ENCODE measurements at regions not wholly inside any gene's neighbourhood (a gene's known extent, or its start where the extent isn't known, plus 50 kb on each side); places are given as distances from the start of the nearest gene placed in this dataset.
"Not testable (repeated sequence)": the region's sequence is repeated elsewhere in the genome, so short reads cannot be mapped to it uniquely, and the experiment has no call there.

DNA sequence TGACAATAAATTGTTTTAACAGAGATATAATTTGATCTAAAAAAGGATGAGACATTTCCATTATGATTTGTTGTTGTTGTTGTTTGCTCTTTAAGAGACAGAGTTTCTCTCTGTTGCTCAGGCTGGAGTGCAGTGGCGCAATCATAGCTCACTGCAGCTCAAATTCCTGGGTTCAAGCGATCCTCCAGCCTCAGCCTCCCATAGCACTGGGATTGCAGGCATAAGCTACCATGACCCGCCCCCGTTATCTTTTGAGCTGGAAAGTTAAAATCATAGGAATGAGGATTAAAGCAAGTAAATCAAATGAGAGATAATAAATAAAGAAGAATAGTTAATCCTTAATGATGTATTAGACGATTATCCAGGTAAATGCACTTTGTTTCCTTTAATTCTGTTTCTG, 224.4 kb upstream of the SMIM31 start:
- no peak for DNase-seq

DNA sequence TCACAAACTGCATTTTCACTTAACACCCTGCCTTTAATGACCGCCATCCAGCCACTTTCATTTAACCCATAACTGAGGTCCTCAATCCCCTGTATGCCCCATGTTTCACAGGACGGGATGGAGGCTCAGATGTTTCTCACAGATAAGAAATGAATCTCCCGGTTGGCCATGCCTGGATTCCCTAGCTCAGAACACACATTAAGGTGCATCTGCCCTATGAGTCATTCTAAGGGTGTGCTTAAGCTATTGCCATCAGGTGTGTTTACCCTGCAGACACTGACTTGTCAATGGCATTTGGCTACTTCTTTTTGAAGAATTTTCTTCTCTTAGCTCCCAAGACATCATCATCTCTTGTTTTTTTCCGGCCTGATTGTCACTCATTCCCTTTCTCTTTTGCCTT, 222.6 kb upstream of the SMIM31 start:
- DNase-seq: no peak

DNA sequence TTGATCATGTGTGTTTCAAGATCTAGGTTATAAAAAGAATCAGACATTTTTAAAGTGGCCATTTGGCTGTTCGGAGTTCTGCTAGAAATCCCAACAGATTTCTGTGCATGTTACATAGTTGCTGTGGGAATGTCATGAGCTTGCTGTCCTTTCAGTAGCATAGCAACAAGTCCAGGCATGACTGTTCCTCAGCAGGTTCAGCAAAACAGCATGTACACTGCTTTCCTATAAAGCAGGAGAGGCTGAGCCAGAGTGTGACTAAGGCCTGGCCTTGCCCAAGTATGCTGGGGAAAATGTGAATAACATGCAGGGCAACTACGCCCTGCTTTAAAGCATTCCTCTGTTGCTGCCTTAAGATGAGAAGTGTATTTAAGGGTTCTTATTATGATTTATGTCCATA, 217.1 kb upstream of the SMIM31 start:
- DNase-seq: no peak

DNA sequence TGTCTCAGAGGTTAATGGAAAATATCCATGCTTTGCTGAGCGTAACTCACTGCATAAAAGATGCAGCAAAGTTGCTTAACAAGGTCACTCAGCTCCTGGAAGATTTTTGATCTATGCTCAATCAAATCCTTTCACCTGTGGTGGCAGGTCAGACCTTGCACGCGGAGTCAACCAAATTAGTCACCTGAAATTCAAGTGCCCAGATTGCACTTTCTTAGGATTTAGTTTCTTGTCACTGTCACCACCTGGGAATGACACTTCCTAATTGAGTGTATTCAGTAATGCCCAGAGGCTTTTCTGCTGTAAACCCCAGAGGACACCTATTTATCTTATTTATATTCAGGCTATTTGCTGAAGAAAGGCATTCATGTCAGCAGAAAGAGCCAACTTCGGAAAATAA, 215.8 kb upstream of the SMIM31 start:
- DNase-seq: no peak

DNA sequence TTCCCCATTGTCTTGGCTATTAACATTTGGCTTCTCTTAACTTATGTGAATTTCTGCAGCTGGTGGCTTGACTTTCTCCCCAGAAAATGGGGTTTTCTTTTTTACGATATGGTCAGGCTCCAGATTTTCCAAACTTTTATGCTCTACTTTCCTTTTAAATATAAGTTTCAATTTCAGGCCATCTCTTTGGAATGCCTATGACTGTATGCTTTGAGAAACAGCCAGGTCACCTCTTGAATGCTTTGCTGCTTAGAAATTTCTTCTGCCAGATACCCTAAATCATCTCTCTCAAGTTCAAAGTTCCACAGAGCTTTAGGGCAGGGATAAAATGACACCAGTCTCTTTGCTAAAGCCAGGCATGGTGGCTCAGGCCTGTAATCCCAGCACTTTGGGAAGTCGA, 212.9 kb upstream of the SMIM31 start:
- DNase-seq: no peak

DNA sequence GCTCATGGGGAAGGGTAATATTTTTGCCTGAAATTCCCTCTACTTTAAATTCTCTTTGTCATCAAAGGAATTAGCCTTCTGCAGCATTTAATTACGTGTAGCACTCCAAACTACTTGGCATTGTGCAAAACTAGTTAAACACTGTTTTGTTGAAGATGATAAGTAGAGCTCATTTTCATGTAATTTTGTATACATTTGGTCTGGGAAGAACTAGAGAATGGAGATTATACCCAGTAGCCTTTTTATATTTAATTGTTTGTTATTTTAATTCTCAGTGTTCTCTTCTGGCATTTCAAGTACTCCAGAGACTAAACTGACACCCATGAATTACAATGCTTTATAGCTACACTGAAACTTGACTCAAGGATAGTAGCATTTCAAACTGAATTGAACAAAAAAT, 211.5 kb upstream of the SMIM31 start:
- DNase-seq: no peak

DNA sequence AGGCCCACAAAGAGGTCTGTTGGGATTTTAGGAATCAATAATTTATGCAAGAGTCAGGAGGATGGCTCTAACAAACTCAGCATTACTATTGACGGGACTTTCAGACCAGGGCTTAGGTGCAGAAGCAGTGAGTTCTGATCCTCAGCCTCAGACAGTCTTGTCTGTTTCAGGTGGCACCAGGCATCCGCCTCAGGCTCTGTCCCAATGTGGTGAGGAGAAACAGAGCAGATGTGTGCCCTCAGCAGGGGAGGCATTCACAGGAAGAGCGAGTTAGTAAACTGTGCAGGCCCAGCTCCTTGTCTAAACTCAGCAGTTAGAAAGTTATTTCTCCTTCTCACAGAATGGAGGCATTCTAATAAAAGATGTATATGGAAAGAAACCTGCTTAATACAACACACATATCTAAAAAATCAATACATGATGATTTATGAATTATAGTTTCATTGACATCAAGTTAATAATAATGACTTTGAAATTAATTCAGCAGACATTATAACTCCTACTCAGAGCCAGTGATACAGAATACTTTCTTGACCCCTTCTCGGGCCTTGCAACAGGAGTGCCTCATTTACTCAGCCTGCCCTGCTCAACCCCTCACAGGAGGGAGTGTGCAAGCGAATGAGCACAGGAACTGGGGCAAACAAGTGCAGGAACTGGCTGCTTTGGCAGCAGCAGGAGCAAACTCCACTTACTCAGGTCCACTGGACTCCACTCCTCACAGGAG, 202.8 kb upstream of the SMIM31 start:
- DNase-seq: no peak

DNA sequence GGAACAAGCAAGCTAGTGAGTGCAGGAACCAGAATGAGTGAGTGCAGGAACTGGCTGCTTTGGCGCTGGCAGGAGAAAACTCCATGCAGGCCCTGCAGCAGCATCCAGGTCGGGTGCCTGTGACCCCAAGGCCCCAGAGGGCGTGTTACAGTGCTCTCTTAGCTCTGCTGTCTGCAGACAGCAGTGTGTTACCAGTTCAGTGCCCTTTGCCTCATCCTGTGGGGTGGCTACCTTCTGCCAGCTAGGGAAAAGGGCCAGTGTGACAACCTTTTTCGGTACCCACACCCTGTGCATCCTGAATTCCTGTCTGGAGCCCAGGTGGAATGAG, 202.3 kb upstream of the SMIM31 start:
- no peak for DNase-seq

DNA sequence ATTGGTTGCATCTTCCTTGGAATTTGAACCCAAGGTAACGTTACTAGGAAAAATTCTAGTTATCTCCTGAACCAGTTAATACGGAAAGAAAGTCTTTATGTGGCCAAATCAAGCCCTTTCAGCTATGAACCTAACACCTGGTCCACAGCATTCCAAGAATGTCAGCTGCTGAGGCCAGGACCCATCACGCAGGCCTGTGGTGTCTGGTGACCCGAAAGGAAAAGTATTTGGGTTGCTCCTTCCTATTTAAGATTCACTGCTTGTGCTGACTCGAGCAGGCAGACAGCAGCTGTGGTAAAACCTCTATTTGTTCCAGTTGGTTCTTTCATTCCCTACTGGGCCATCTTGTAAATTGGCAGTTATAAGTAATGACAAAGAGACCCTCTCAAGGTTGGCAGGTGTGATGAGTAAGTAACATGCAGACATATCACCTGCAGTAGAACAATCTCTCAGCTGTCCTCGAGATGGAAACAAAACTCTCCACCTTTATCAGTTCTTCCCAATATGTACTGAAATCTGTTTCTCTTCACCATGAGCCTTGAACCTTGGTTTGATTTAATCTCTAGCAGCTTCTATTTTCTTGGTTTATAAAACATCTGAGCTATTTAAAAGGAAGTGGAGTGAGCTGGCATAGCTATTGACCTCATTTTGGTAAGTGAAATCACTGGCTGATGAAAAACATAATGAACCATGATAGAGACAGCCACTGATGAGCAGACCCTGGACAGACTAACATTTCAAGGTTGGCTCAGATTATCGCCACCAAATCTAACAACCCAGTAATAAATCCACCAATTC, 182.1 kb upstream of the SMIM31 start:
- no peak for DNase-seq

DNA sequence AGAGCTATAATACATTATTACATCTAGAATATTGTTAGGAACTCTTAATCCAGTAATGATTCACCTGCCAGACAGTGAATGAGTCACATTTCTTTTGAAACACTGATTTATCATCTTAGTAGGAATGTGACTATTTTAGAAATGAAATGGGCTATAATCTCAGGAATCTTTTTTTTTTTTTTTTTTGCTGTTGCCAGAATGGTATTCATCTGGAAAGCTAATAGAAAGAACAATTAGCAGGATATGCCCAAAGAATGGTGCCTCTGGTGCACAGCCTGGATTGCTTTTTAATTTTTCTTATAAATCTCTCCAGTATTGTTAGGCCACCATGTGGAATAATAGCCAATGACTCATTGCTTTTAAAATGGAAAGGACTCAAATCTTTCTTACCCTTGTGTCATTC, 181.1 kb upstream of the SMIM31 start:
- DNase-seq: no peak

DNA sequence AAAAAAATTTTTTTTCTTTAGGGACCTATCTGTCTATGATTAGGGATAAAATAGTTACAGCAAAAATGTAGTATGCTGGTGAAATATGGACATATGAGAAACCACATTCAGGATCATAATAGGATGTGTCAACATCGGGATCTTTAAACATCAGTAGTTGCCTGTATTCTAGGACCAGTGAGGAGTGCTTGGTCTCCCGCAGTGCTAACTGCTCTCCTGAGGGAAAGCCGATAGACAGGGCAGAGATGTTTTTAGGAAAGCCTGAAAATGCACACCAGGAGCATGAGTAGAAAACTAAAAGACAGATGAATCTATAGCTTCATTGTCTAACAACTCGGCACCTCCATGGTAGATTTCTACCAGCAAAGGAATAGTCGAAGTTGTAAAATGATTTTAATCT, 178.1 kb upstream of the SMIM31 start:
- no peak for DNase-seq

DNA sequence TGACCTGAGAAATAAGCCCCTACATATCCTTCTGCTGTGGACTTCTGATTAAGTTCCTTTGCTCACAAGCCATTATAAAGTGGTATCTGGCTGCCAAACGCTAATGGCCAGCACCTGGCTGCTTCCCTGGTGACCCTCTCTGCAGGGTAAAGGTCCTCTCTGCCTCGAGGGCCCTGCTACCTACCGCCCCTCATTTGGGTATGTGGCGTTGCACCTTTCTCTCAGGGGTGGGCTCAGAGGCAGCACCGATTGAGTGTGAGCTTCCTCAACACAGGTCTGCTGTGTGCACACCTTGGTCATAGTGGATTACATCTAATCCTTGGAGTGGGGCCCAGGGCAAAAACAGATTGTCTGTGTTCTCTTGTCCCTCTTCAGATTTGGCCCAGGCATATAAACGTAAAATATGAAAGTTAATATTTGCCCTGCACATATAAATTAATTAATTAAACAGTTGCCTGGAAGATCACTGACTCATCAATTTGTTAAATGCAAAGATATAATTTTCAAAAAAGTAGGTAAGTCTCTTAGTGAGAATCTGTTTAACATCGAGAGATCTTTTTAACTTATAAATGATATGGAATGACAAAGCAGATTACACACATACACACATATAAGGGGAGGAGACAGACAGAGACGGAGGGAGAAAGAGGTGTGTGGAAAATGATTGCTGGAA, 174.5 kb upstream of the SMIM31 start:
- DNase-seq: no peak

DNA sequence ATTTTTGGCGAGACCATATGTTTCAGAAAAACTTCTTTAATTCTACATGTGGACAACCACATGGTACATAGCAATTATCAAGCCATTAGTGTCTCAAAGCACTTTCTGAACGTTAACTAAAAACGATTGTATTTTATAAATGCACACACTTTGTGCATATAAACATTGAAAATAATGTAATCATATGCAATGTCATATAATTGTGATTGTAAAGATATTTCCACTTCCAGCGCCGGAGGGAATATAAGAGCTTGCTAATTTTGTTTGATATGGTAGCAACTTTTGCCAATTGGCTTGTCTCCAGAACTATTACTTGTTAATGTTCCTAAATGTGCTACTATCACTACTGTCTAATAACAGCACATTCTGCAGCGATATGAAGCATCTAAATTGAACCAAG, 162.3 kb upstream of the SMIM31 start:
- DNase-seq: no peak

DNA sequence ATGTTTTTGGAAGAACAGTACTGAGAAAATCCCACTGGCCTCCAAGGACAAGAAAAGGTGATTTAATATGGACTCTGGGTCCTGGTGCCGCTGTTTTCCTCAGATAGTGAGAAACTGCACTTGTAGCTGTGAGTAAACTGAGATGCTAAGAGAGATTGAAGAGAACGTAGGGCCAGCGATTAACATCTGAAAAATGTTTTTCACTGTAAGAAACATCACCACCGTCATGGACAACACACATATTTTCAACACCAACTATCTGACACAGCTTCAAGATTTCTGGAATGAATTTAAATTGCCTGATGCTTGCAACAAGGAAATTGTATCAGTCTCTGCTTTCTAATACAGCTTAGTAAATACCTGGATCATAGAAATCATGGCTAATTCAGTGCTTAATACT, 158.2 kb upstream of the SMIM31 start:
- no peak for DNase-seq

DNA sequence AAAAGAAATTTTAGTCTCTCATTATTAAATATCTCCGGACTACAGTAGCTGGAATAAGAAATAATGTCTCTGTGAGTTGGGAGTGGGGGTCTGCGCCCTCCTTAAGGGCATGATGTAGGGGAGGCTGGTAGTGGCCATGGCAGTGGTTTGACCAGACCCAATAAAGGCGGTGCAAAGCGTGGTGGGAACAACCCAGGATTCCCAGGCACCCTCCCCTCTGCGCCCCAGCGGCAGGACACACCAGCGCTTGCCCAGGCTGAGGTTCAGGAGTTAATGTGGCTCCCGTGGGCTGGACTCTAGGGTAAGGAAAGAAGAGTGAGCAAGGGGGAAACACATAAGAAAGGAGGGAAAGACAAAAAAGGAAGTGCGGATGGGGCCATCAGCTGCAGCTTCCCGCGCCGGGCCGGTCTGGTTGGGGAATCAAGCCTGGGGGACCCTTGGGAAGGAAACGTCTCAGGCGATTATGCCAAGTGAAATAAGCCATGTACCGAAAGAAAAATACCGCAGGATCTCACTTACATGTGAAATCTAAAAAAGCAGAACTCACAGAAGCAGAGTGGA, 157.5 kb upstream of the SMIM31 start:
- DNase-seq: no peak

DNA sequence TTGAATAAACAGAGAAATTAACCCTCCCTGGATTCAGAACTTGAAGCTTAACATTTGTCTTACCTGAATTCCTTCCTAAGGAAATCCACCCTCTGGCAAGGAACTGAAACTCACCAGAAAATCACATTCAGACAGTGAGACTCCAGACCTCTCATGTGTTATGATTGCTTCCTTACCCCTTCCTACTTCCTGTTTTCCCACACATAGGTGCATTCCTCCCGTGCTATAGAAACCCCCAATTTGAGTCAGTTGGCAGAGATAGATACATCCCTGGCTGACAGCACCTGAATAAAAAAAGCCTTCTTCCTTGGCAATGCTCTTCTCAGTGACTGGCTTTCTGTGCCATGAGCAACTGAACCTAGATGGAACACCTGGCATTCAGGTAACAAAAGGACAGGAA, 157.0 kb upstream of the SMIM31 start:
- DNase-seq: no peak

DNA sequence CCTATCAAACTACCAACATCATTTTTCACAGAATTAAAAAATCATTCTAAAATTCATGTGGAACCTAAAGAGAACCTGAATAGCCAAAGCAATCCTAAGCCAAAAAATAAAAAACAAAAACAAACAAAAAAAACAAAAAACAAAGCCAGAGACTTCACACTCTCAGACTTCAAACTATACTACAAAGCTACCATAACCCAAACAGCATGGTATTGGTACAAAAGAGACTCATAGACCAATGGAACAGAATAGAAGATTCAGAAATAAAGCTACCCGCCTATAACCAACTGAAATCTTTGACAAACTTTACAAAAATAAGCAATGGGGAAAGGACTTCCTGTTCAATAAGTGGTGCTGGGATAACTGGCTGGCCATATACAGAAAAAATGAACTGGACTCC, 152.3 kb upstream of the SMIM31 start:
- DNase-seq: no peak

DNA sequence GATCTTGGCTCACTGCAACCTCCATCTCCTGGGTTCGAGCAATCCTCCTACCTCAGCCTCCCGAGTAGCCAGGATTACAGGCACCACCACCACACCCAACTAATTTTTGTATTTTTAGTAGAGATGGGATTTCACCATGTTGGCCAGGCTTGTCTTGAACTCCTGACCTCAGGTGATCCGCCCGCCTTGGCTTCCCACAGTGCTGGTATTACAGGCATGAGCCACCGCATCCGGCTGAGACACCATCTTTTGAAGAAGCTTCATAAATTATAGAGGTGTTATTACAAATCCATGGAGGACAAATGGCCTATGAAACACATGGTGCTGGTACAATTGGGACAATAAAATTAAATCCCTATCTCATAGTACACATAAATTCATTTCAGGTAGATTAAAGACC, 148.1 kb upstream of the SMIM31 start:
- not testable (repeated sequence) for DNase-seq

DNA sequence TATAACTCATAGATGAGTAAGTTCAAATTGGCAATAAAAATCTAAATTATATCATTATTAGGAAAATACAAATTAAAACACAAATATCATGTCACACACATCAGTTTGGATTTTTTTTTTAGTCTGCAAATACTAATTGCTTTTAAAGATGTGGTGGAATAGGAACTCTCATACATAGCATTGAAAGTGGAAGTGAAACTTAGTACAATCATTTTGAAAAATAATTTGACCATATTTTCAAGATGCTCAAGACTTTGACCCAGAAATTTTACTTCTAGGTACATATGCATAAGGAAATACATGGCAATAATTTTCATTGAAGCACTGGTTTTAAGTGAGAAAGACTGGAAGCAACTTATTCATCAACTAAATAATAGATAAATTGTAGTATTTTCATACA, 147.5 kb upstream of the SMIM31 start:
- DNase-seq: no peak

DNA sequence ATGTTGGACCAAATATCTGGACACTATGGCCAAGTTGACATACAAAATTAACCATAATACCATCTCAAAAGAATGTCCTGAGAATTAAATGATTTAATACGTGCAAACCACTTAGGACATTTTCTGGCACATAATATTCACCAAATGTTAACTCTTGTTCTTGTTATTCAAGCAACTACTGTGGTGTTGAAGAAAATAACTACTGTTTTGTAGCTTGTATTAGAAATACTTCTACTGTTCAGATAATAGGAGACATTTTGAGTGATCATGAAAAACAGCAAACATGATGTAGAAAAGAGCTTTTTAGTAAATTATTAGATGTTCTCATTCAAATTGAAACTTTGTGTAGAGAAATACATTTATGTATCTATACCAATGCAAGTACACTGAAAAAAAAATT, 140.7 kb upstream of the SMIM31 start:
- no peak for DNase-seq

DNA sequence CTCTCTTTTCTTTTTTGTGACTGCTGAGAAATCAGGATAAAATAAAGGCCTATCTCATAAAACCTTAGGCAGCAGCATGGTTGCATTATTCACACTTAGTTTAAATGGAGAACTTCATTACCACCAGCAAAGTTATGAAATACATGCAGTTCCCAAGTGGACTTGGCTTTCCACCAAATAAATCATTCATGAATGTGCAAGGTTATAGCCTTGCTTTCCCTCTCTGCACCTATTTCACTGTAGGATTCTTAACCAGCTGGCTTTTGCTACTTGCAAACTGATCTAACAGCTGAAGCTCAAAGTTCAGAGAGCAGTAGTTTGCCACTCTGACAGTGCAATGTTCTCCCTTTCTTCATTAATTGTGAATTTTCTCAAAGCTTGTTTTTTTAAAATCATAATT, 140.1 kb upstream of the SMIM31 start:
- no peak for DNase-seq

DNA sequence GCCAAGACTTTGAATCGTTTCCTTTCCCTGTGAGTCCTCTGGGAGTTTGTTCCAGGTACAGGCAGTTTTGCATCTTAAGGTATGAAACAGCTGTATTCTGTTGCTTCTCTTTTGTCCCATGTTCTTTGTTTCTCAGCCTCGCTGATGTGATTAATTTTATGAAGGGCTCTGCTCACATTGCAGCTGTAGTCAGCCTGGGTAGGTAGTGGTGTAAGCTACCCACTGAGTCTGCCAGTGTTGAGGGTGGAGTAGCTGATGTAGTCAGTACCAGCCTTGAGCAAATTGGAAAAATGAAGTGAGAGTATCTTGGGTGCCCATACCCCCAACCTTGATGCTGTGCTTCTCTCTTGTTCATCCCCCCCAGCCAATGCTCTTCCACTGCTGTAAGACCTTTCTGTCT, 139.6 kb upstream of the SMIM31 start:
- no peak for DNase-seq

DNA sequence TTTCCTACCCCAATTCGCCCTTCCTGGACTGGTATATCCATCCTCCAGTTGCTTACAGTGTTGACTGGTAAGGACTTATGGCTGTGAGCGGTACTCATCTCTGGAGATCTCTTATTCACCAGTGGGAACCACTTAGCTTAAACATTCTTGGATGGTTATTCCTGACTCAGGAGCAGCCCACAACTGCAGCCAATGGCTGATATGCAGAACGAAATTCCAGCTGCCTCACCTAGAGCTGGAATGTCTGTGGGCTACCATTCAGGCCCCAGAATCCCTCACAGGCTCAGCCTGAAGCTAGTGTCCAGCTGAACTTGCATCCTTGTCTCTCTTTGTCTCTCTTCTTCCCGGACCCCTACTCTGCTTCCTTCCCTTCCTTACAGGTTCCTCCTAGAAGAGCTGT, 138.9 kb upstream of the SMIM31 start:
- DNase-seq: no peak

DNA sequence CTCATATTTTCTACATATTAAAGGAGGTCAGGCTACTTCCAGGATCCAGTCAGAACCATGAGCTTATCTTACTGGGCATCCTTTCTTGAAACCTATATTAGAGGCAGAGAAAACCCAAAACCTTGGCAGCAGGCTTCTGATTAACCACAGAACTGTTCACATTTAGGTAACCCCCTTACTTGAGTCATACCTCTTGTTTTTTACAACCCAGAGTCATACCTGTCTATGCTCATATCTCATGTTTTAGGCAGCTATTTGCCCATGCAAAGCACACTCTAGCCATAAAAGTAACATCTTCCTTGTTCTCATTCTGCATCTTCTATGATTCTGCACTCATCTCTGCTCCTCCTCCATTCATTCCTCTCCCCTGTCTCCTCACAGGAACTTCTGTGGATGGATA, 138.0 kb upstream of the SMIM31 start:
- no peak for DNase-seq
